Caco-2 (cell line): ENCODE measurements at regions not wholly inside any gene's neighbourhood (a gene's known extent, or its start where the extent isn't known, plus 50 kb on each side); places are given as distances from the start of the nearest gene placed in this dataset.

ENCODE experiments used
- BruUV-seq: library from RNA; stranded (reverse); fragments of 400-500 nt; replicated peaks from 2 replicates; lab custom pipeline; 2021; lab: Mats Ljungman, UMichigan
- CTCF ChIA-PET: fragments of 300-600 bp; sonication (Branson Sonifier 250); formaldehyde crosslinking; loops from one replicate; lab custom pipeline; 2022; ENCODE audit warnings: antibody characterized with exemption; lab: Charles Lee
- POLR2A ChIA-PET: fragments of 300-600 bp; sonication (Branson Sonifier 250); formaldehyde crosslinking; loops from one replicate; lab custom pipeline; 2022; ENCODE audit warnings: antibody characterized with exemption; lab: Charles Lee
- DNase-seq, 2 experiments: peaks; one replicate each; pipeline versions ENCODE4 v3.0.0 to v3.0.0-alpha.2; 2020 to 2022
- H3K27me3 ChIP-seq: replicated peaks from 2 replicates; pipeline ENCODE4 v1.6.0; 2011; ENCODE audit warnings: low read length; ENCODE audit not compliant: control insufficient read depth, insufficient read depth
- H3K36me3 ChIP-seq: 2 replicates; pipeline ENCODE4 v1.5.1; 2011; ENCODE audit warnings: low read length; ENCODE audit not compliant: control insufficient read depth, insufficient read depth
- H3K4me1 ChIP-seq: fragments of 250-450 bp; sonication (Bioruptor Pico); 2 replicates; pipeline ENCODE4 v1.5.1; 2020; ENCODE audit warnings: mild to moderate bottlenecking
- H3K4me3 ChIP-seq: 2 replicates; pipeline ENCODE4 v1.5.1; 2011; ENCODE audit warnings: low read depth, mild to moderate bottlenecking, control low read depth, low read length
- H3K9me3 ChIP-seq: fragments of 250-450 bp; sonication (Bioruptor Pico); 2 replicates; pipeline ENCODE4 v1.5.1; 2020; ENCODE audit warnings: mild to moderate bottlenecking, moderate library complexity
- H3K27ac Mint-ChIP-seq: one replicate; pipeline ENCODE4 v1.8.0; 2022; ENCODE audit warnings: mixed read lengths; ENCODE audit not compliant: unreplicated experiment
- H3K27me3 Mint-ChIP-seq: one replicate; pipeline ENCODE4 v1.8.0; 2022; ENCODE audit warnings: mixed read lengths; ENCODE audit not compliant: insufficient read depth, unreplicated experiment
- H3K36me3 Mint-ChIP-seq: one replicate; pipeline ENCODE4 v1.8.0; 2022; ENCODE audit warnings: mild to moderate bottlenecking, mixed read lengths; ENCODE audit not compliant: insufficient read depth, unreplicated experiment
- H3K4me1 Mint-ChIP-seq: one replicate; pipeline ENCODE4 v1.8.0; 2022; ENCODE audit warnings: low read depth, mixed read lengths; ENCODE audit not compliant: unreplicated experiment
- H3K4me3 Mint-ChIP-seq: one replicate; pipeline ENCODE4 v1.8.0; 2022; ENCODE audit warnings: mild to moderate bottlenecking, moderate library complexity, mixed read lengths; ENCODE audit not compliant: unreplicated experiment
- H3K9me3 Mint-ChIP-seq: one replicate; pipeline ENCODE4 v1.8.0; 2022; ENCODE audit warnings: mixed read lengths; ENCODE audit not compliant: unreplicated experiment
- intact Hi-C: fragments of 100-400 bp; cut with micrococcal nuclease; formaldehyde crosslinking; loops from one replicate; pipeline ENCODE4 v1.10.0; 2022; ENCODE audit not compliant: unreplicated experiment
- TF ChIP-seq, protein P1 (sequence below), 2 experiments: fragments of 200-600 bp in 1 of 2; IDR thresholded peaks; 1 replicate in 1 of 2; 2 replicates in 1 of 2; pipeline versions ENCODE4 v1.5.1 to v1.8.0; 2011 to 2022; ENCODE audit warnings: antibody characterized with exemption in 1 of 2, control low read depth in 1 of 2, inconsistent platforms in 1 of 2, low read depth in 1 of 2, low read length in 1 of 2, mild to moderate bottlenecking in 1 of 2, moderate library complexity in 1 of 2; ENCODE audit not compliant: insufficient read depth in 1 of 2, severe bottlenecking in 1 of 2, unreplicated experiment in 1 of 2

DNA sequence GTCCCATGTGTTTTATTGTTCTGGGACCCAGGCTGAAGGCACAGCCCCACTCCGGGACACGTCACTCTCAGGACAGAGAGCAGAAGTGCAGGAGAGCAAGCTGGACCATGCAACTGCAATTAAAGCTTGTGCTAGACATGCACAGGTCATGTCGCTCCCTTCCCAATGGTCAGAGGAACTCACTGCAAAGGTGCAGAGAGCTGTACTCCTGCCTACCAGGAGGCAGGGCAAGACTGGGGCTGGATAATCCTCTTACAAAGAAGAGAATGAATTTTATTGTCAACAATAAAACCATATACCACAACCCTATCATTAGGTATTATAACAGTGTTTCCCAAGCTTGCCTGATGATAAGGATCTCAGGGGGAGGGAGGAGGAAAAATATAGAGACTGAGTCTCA lies 74.0 kb upstream of the NEK6 start:
- H3K27ac Mint-ChIP-seq = no peak overlapping the region
- H3K27me3 Mint-ChIP-seq = peaks cover 16% of the 10 kb centered on the region
- H3K4me1 ChIP-seq = no peaks in the 10 kb centered on the region

GRCh38 chr9:124185413-124185812 lies 72.3 kb upstream of the NEK6 start:
- POLR2A ChIA-PET = no interaction called here

More for the DNA sequence above, 74.0 kb upstream of the NEK6 start:
- Mint-ChIP-seq H3K4me1 (no peaks in the 10 kb centered on the region), H3K4me3 (no peak overlapping the region), H3K9me3 (no peaks in the 10 kb centered on the region), H3K36me3 (no peaks in the 10 kb centered on the region)
- H3K36me3 ChIP-seq = no peaks in the 10 kb centered on the region
- no peaks in the 10 kb centered on the region; the same call in none of the 2 replicates for H3K27me3 ChIP-seq
- CTCF ChIA-PET = interaction anchor here (0.7 kb wide), 1 partner anchor 159 kb away, joined by 3 read pairs; no protein-coding TSS in a partner anchor
- no TSS peak for BruUV-seq
- intact Hi-C loops = no loop called here
- TF ChIP-seq, protein P1, sequence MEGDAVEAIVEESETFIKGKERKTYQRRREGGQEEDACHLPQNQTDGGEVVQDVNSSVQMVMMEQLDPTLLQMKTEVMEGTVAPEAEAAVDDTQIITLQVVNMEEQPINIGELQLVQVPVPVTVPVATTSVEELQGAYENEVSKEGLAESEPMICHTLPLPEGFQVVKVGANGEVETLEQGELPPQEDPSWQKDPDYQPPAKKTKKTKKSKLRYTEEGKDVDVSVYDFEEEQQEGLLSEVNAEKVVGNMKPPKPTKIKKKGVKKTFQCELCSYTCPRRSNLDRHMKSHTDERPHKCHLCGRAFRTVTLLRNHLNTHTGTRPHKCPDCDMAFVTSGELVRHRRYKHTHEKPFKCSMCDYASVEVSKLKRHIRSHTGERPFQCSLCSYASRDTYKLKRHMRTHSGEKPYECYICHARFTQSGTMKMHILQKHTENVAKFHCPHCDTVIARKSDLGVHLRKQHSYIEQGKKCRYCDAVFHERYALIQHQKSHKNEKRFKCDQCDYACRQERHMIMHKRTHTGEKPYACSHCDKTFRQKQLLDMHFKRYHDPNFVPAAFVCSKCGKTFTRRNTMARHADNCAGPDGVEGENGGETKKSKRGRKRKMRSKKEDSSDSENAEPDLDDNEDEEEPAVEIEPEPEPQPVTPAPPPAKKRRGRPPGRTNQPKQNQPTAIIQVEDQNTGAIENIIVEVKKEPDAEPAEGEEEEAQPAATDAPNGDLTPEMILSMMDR (IDR thresholded peaks at IDR 0.05; ENCODE audit: insufficient read depth in 1 of 2, low read depth in 1 of 2, low read length in 1 of 2, severe bottlenecking in 1 of 2, unreplicated experiment in 1 of 2) = no peak
- no peak overlapping the region for H3K4me3 ChIP-seq
- H3K9me3 ChIP-seq = peaks cover 4% of the 10 kb centered on the region; the same call in 1 of the 2 replicates
- DNase-seq = no peak
- POLR2A ChIA-PET = no interaction called here

DNA sequence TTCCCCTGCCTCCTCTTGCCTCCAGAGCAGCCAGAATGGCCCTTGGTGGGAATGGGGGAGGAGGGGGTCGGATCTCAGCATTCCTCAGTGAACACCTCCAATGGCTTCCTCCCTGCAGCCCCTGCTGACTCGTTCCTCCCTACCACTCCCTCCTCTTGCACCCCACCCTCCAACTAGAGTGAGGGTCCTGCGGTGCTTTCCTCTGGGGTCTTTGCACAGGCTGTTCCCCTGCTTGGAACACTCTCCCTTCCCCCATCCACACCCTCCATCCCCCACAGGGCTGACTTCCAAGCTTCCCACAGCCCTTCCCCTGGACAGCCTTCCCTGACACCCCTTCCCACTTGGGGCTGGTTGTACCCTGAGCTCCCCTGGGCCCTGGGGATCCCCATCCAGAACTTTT lies 70.4 kb upstream of the NEK6 start:
- H3K4me1 ChIP-seq = no peaks in the 10 kb centered on the region
- ChIA-PET CTCF (no interaction called here), POLR2A (no interaction called here)
- H3K4me3 ChIP-seq = no peak overlapping the region
- H3K27me3 ChIP-seq = no peaks in the 10 kb centered on the region; the same call in 1 of the 2 replicates
- no peak overlapping the region for H3K27ac Mint-ChIP-seq
- no peak for DNase-seq
- no peak overlapping the region for H3K4me3 Mint-ChIP-seq
- H3K9me3 ChIP-seq = peaks cover 4% of the 10 kb centered on the region; the same call in 1 of the 2 replicates
- intact Hi-C loops = no loop called here
- H3K4me1 Mint-ChIP-seq = no peaks in the 10 kb centered on the region
- no peaks in the 10 kb centered on the region for H3K36me3 ChIP-seq
- BruUV-seq = no TSS peak
- H3K27me3 Mint-ChIP-seq = peaks cover 17% of the 10 kb centered on the region
- no peaks in the 10 kb centered on the region for H3K9me3 Mint-ChIP-seq
- peaks cover 4% of the 10 kb centered on the region for H3K36me3 Mint-ChIP-seq
- TF ChIP-seq, protein P1 (IDR thresholded peaks at IDR 0.05; ENCODE audit: insufficient read depth in 1 of 2, low read depth in 1 of 2, low read length in 1 of 2, severe bottlenecking in 1 of 2, unreplicated experiment in 1 of 2) = no peak

More at GRCh38 chr9:124185413-124185812, 72.3 kb upstream of the NEK6 start:
- Histone ChIP-seq H3K4me3 (no peak overlapping the region), H3K27me3 (no peaks in the 10 kb centered on the region; the same call in none of the 2 replicates), H3K36me3 (no peaks in the 10 kb centered on the region), H3K9me3 (peaks cover 4% of the 10 kb centered on the region; the same call in 1 of the 2 replicates), H3K4me1 (no peaks in the 10 kb centered on the region)
- Mint-ChIP-seq H3K9me3 (no peaks in the 10 kb centered on the region), H3K27me3 (peaks cover 16% of the 10 kb centered on the region), H3K4me1 (no peaks in the 10 kb centered on the region), H3K36me3 (peaks cover 4% of the 10 kb centered on the region), H3K4me3 (no peak overlapping the region), H3K27ac (no peak overlapping the region)
- CTCF ChIA-PET = interaction anchor here (0.6 kb wide), 1 partner anchor 1625 kb away, joined by 7 read pairs; no protein-coding TSS in a partner anchor
- no peak for DNase-seq
- no TSS peak for BruUV-seq
- TF ChIP-seq, protein P1 (IDR thresholded peaks at IDR 0.05; ENCODE audit: insufficient read depth in 1 of 2, low read depth in 1 of 2, low read length in 1 of 2, severe bottlenecking in 1 of 2, unreplicated experiment in 1 of 2) = no peak
- intact Hi-C loops = no loop called here
